DOHH2 (cell line): ENCODE measurements at regions not wholly inside any gene's neighbourhood (a gene's known extent, or its start where the extent isn't known, plus 50 kb on each side); places are given as distances from the start of the nearest gene placed in this dataset.

Experiments used
- H3F3A ChIP-seq: fragments of 200-600 bp; sonication (generic), shearing (Covaris generic); 2 replicates; pipeline ENCODE4 v1.6.0; 2016; ENCODE audit warnings: antibody characterized with exemption, mild to moderate bottlenecking; ENCODE audit not compliant: control insufficient read depth, insufficient read depth
- H3K27ac ChIP-seq: fragments of 200-600 bp; sonication (generic); 2 replicates; pipeline ENCODE4 v1.5.1; 2014; ENCODE audit warnings: low read depth, mild to moderate bottlenecking, low read length, moderate library complexity
- H3K27me3 ChIP-seq: fragments of 200-600 bp; sonication (generic); 2 replicates; pipeline ENCODE4 v1.6.1; 2014; ENCODE audit warnings: mild to moderate bottlenecking, low read length, mixed read lengths; ENCODE audit not compliant: control insufficient read depth
- H3K36me3 ChIP-seq: fragments of 200-600 bp; sonication (generic); 2 replicates; pipeline ENCODE4 v1.6.1; 2014; ENCODE audit warnings: mild to moderate bottlenecking, low read length, moderate library complexity, mixed read lengths; ENCODE audit not compliant: control insufficient read depth
- H3K4me1 ChIP-seq: fragments of 200-600 bp; sonication (generic); 2 replicates; pipeline ENCODE4 v1.6.1; 2014; ENCODE audit warnings: mild to moderate bottlenecking, low read length, mixed read lengths; ENCODE audit not compliant: control insufficient read depth
- H3K4me2 ChIP-seq: fragments of 200-600 bp; sonication (generic); 2 replicates; pipeline ENCODE4 v1.6.0; 2014; ENCODE audit warnings: mild to moderate bottlenecking, low read length, moderate library complexity
- H3K4me3 ChIP-seq: fragments of 200-600 bp; sonication (generic); 2 replicates; pipeline ENCODE4 v1.5.1; 2014; ENCODE audit warnings: mild to moderate bottlenecking, low read length, mixed read lengths
- H3K79me2 ChIP-seq: fragments of 200-600 bp; sonication (generic); 2 replicates; pipeline ENCODE4 v1.6.1; 2014; ENCODE audit warnings: mild to moderate bottlenecking, low read length, mixed read lengths; ENCODE audit not compliant: control insufficient read depth
- H3K9me2 ChIP-seq: fragments of 200-600 bp; sonication (generic); replicated peaks from 2 replicates; pipeline ENCODE4 v1.6.1; 2014; ENCODE audit warnings: mild to moderate bottlenecking, low read length, mixed read lengths; ENCODE audit not compliant: control insufficient read depth
- H3K9me3 ChIP-seq: fragments of 200-600 bp; sonication (generic); 2 replicates; pipeline ENCODE4 v1.6.1; 2014; ENCODE audit warnings: antibody characterized with exemption, low read length, mixed read lengths; ENCODE audit not compliant: control insufficient read depth, insufficient read depth
- H4K20me1 ChIP-seq: fragments of 200-600 bp; sonication (generic); 2 replicates; pipeline ENCODE4 v1.6.0; 2014; ENCODE audit warnings: low read depth, mild to moderate bottlenecking, antibody characterized with exemption, low read length, moderate library complexity; ENCODE audit not compliant: control insufficient read depth, insufficient read depth
- CTCF ChIP-seq: fragments of 200-600 bp; sonication (generic); IDR thresholded peaks from one replicate; pipeline ENCODE4 v1.5.1; 2014; ENCODE audit warnings: antibody characterized with exemption, mild to moderate bottlenecking, low read depth, low read length; ENCODE audit not compliant: poor library complexity, severe bottlenecking
- EZH2phosphoT487 ChIP-seq: fragments of 200-600 bp; sonication (generic); IDR thresholded peaks from 2 replicates; pipeline ENCODE4 v1.6.1; 2017; ENCODE audit warnings: borderline replicate concordance, mild to moderate bottlenecking, antibody characterized with exemption, low read length, moderate library complexity, mixed read lengths

DNA sequence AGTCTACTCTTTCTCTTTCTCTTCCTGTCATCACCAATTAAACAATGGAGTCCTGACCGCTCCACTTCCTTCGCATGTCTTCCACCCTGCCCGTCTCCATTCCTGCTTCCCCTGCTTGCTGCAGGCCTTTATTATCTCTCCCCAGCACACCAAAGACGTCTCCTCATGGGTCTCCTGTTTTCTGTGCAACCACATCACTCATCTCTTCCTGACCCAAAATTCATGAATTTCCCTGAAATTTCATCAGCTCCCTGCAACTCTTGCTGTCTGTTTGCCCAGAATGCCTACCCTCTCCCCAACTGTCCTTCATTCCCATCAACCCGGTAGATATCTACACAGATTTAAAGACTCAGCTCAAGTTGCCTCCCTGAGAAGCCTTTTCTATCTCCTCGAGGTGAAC lies 76.7 kb upstream of the ALOX12 start:
- TF ChIP-seq CTCF (no peak), EZH2phosphoT487 (no peak)
- Histone ChIP-seq H3K9me2 (no peaks in the 10 kb centered on the region), H3K4me3 (no peak overlapping the region), H3K9me3 (no peaks in the 10 kb centered on the region), H3K4me2 (no peak overlapping the region), H3K27ac (no peak overlapping the region), H4K20me1 (no peaks in the 10 kb centered on the region), H3K36me3 (no peaks in the 10 kb centered on the region), H3F3A (no peaks in the 10 kb centered on the region), H3K79me2 (no peaks in the 10 kb centered on the region), H3K4me1 (no peaks in the 10 kb centered on the region), H3K27me3 (0 out of 2 replicates have a peak, but pooled peaks cover 2% of the 10 kb centered on the region)

DNA sequence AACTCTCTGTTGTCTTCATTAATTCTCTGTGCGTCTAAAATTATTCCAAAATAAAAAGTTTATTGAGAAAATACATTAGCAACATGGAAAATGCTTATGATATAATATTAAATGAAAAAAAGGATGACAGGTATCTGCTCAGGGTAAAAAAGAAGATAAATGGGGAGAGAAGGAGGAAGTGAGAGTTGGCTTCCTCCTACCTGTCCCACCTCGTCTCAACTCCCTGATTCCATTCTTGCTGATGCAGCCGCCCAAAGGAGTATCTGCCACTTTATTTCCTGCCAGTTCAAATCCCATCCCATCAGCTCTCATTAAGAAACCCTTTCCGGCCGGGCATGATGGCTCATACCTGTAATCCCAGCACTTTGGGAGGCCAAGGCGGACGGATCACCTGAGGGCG lies 72.5 kb upstream of the ALOX12 start:
- no peaks in the 10 kb centered on the region for H3K36me3 ChIP-seq
- no peaks in the 10 kb centered on the region for H4K20me1 ChIP-seq
- H3K27ac ChIP-seq = no peak overlapping the region
- H3K4me1 ChIP-seq = no peaks in the 10 kb centered on the region
- H3K4me2 ChIP-seq = no peak overlapping the region
- no peaks in the 10 kb centered on the region for H3K9me3 ChIP-seq
- peaks cover 12% of the 10 kb centered on the region for H3K27me3 ChIP-seq
- H3K9me2 ChIP-seq = no peaks in the 10 kb centered on the region
- H3F3A ChIP-seq = no peaks in the 10 kb centered on the region
- H3K79me2 ChIP-seq = no peaks in the 10 kb centered on the region
- TF ChIP-seq CTCF (no peak), EZH2phosphoT487 (no peak)
- no peak overlapping the region for H3K4me3 ChIP-seq

DNA sequence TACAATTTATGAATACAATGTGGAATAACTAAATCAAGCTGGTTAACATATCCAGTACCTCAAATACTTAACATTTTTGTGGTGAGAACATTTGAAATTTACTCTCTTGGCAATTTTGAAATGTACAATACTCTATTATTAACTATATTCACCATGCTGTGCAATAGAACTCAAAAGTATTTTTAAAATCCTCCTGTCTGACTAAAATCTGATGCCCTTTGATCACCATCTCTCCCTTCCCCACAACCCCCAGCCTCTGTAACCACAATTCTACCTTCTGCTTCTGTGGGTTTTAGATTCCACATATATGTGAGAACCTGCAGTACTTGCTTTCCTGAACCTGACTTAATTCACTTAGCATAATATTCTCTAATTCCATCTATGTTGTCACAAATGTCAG lies 71.6 kb upstream of the ALOX12 start:
- H3K4me3 ChIP-seq = no peak overlapping the region
- H4K20me1 ChIP-seq = no peaks in the 10 kb centered on the region
- no peaks in the 10 kb centered on the region for H3K9me2 ChIP-seq
- no peaks in the 10 kb centered on the region for H3K79me2 ChIP-seq
- H3K27me3 ChIP-seq = peaks cover 16% of the 10 kb centered on the region
- no peak for TF ChIP-seq CTCF
- TF ChIP-seq EZH2phosphoT487 = no peak
- no peaks in the 10 kb centered on the region for H3K4me1 ChIP-seq
- no peaks in the 10 kb centered on the region for H3F3A ChIP-seq
- H3K4me2 ChIP-seq = no peak overlapping the region
- H3K27ac ChIP-seq = no peak overlapping the region
- no peaks in the 10 kb centered on the region for H3K9me3 ChIP-seq
- H3K36me3 ChIP-seq = no peaks in the 10 kb centered on the region

GRCh38 chr17:6926667-6927066 lies 69.2 kb upstream of the ALOX12 start:
- Histone ChIP-seq H3K9me3 (no peaks in the 10 kb centered on the region), H3K27me3 (peaks cover 26% of the 10 kb centered on the region), H3K4me1 (no peaks in the 10 kb centered on the region), H4K20me1 (no peaks in the 10 kb centered on the region), H3F3A (no peaks in the 10 kb centered on the region), H3K36me3 (no peaks in the 10 kb centered on the region), H3K9me2 (no peaks in the 10 kb centered on the region), H3K79me2 (no peaks in the 10 kb centered on the region), H3K4me3 (no peak overlapping the region), H3K27ac (no peak overlapping the region), H3K4me2 (no peak overlapping the region)
- TF ChIP-seq CTCF (no peak), EZH2phosphoT487 (no peak)
